B cell (primary cell): ENCODE measurements at regions not wholly inside any gene's neighbourhood (a gene's known extent, or its start where the extent isn't known, plus 50 kb on each side); places are given as distances from the start of the nearest gene placed in this dataset.

Experiments
- ATAC-seq: fragments of 200-7000 bp; cut with Tn5 transposase; one replicate; pipeline ENCODE4 v1.10.0; 2021; ENCODE audit warnings: low read depth, mild to moderate bottlenecking, moderate number of reproducible peaks, moderate library complexity
- CTCF ChIA-PET: fragments of 350-600 bp; sonication (Branson Sonifier 250); formaldehyde crosslinking; loops from one replicate; lab custom pipeline; 2021; ENCODE audit warnings: antibody characterized with exemption, inconsistent platforms; lab: Charles Lee
- POLR2A ChIA-PET: fragments of 350-600 bp; sonication (Branson Sonifier 250); formaldehyde crosslinking; loops from one replicate; lab custom pipeline; 2021; ENCODE audit warnings: antibody characterized with exemption; lab: Charles Lee
- DNase-seq: peaks from one replicate; pipeline ENCODE4 v3.0.0; 2013
- H2AFZ ChIP-seq: 2 replicates; pipeline ENCODE4 v1.6.1; 2012; ENCODE audit warnings: mild to moderate bottlenecking, low read depth, low read length; ENCODE audit not compliant: insufficient read depth, poor library complexity, severe bottlenecking
- H3K27ac ChIP-seq, 2 donors: 1 replicate in 1 of 2; 2 replicates in 1 of 2; pipeline ENCODE4 v1.5.1; 2012 to 2013; ENCODE audit warnings: low read length in 2 of 2, mild to moderate bottlenecking in 2 of 2, moderate library complexity in 1 of 2
- H3K27me3 ChIP-seq, 4 experiments: fragments of 200-600 bp in 1 of 4; sonication (generic) in 1 of 4; replicated peaks in 1 of 4; 1 replicate in 2 of 4; 2 replicates in 2 of 4; pipeline versions ENCODE4 v1.6.1 to v1.7.0; 2013 to 2016; ENCODE audit warnings: low read length in 3 of 4, mild to moderate bottlenecking in 2 of 4, mixed read lengths in 1 of 4, moderate library complexity in 1 of 4; ENCODE audit not compliant: insufficient read depth in 4 of 4, control insufficient read depth in 3 of 4; ENCODE audit errors: control extremely low read depth in 1 of 4
- H3K36me3 ChIP-seq, 2 experiments: replicated peaks in 1 of 2; 1 replicate in 1 of 2; 2 replicates in 1 of 2; pipeline versions ENCODE4 v1.6.1 to v1.7.1; 2013; ENCODE audit warnings: low read length in 1 of 2; ENCODE audit not compliant: insufficient read depth in 2 of 2, control insufficient read depth in 1 of 2; ENCODE audit errors: control extremely low read depth in 1 of 2, extremely low read depth in 1 of 2
- H3K4me1 ChIP-seq, 2 donors: fragments of 200-600 bp in 1 of 2; sonication (generic) in 1 of 2; 1 replicate in 1 of 2; 2 replicates in 1 of 2; pipeline versions ENCODE4 v1.5.1 to v1.6.1; 2013 to 2017; ENCODE audit warnings: low read length in 2 of 2; ENCODE audit not compliant: control insufficient read depth in 2 of 2, insufficient read depth in 2 of 2
- H3K4me2 ChIP-seq: replicated peaks from 2 replicates; pipeline ENCODE3; 2012; ENCODE audit warnings: mild to moderate bottlenecking, low read depth, low read length; ENCODE audit not compliant: poor library complexity, severe bottlenecking
- H3K4me3 ChIP-seq, 5 experiments: fragments of 200-600 bp in 1 of 5; sonication (generic) in 1 of 5; 1 replicate in 3 of 5; 2 replicates in 2 of 5; pipeline versions ENCODE4 v1.5.1 to v1.7.0; 2011 to 2016; ENCODE audit warnings: low read length in 4 of 5, mild to moderate bottlenecking in 4 of 5, low read depth in 2 of 5, control low read depth in 1 of 5, moderate library complexity in 1 of 5; ENCODE audit not compliant: insufficient read depth in 1 of 5; ENCODE audit errors: control extremely low read depth in 1 of 5, extremely low read depth in 1 of 5
- H3K79me2 ChIP-seq: fragments of 200-600 bp; sonication (generic); one replicate; pipeline ENCODE4 v1.6.0; 2016; ENCODE audit warnings: low read length; ENCODE audit not compliant: control insufficient read depth, insufficient read depth
- H3K9ac ChIP-seq: fragments of 200-600 bp; sonication (generic); 2 replicates; pipeline ENCODE4 v1.6.1; 2017; ENCODE audit warnings: mild to moderate bottlenecking, low read length, moderate library complexity
- H3K9me3 ChIP-seq, 3 donors: one replicate each; pipeline versions ENCODE4 v1.6.1 to v1.7.1; 2013; ENCODE audit warnings: low read length in 2 of 3; ENCODE audit not compliant: control insufficient read depth in 2 of 3, insufficient read depth in 1 of 3; ENCODE audit errors: control extremely low read depth in 1 of 3
- H4K20me1 ChIP-seq: 2 replicates; pipeline ENCODE4 v1.6.0; 2012; ENCODE audit warnings: mild to moderate bottlenecking, low read length; ENCODE audit not compliant: insufficient read depth, control insufficient read depth, poor library complexity, severe bottlenecking
- H3K27ac Mint-ChIP-seq: one replicate; pipeline ENCODE4 v1.8.0; 2021; ENCODE audit warnings: mixed read lengths
- H3K27me3 Mint-ChIP-seq: one replicate; pipeline ENCODE4 v1.8.0; 2021; ENCODE audit warnings: mixed read lengths
- H3K4me1 Mint-ChIP-seq: one replicate; pipeline ENCODE4 v1.8.0; 2021; ENCODE audit warnings: mixed read lengths
- H3K4me3 Mint-ChIP-seq: one replicate; pipeline ENCODE4 v1.8.0; 2021; ENCODE audit warnings: mixed read lengths
- H3K9me3 Mint-ChIP-seq: one replicate; pipeline ENCODE4 v1.8.0; 2022; ENCODE audit warnings: mixed read lengths; ENCODE audit not compliant: insufficient read depth
- CTCF ChIP-seq: fragments of 200-600 bp; IDR thresholded peaks from one replicate; pipeline ENCODE4 v1.8.0; 2022; ENCODE audit warnings: antibody characterized with exemption, mild to moderate bottlenecking
- EZH2 ChIP-seq: IDR thresholded peaks from 2 replicates; pipeline ENCODE4 v1.6.1; 2012; ENCODE audit warnings: borderline replicate concordance, low read depth, mild to moderate bottlenecking, moderate library complexity, low read length; ENCODE audit not compliant: insufficient read depth, poor library complexity, severe bottlenecking
- WGBS: methylation state at CpG from one replicate; pipeline ENCODE4 v1.1.5; 2013; ENCODE audit warnings: missing lambda C conversion rate; ENCODE audit not compliant: insufficient coverage; 5-methylcytosine and 5-hydroxymethylcytosine counted together
- intact Hi-C: fragments of 100-400 bp; cut with micrococcal nuclease; formaldehyde crosslinking; loops from one replicate; pipeline ENCODE4 v1.10.0; 2022

- no peak overlapping the region for H3K9ac ChIP-seq
- peaks cover 0 to 11% (median 3%) of the 10 kb centered on the region in 3 donors for H3K9me3 ChIP-seq
- H3K27ac ChIP-seq = no peak overlapping the region
- TF ChIP-seq CTCF (no peak), EZH2 (no peak)
- POLR2A ChIA-PET = no interaction called here
- H3K4me2 ChIP-seq = no peak overlapping the region
- no CpG with 5 or more reads among the region's 3 CpGs for WGBS
- no peak overlapping the region for H3K4me3 Mint-ChIP-seq
- H4K20me1 ChIP-seq = no peaks in the 10 kb centered on the region
- peaks cover 0 to under 1% (median 0%) of the 10 kb centered on the region in 4 experiments for H3K27me3 ChIP-seq
- H3K9me3 Mint-ChIP-seq = no peaks in the 10 kb centered on the region
- H3K4me1 ChIP-seq = no peaks in the 10 kb centered on the region
- H3K27me3 Mint-ChIP-seq = peaks cover 30% of the 10 kb centered on the region
- ATAC-seq = no peak
- no peak overlapping the region for H3K4me3 ChIP-seq
- no peaks in the 10 kb centered on the region for H3K79me2 ChIP-seq
- no peak overlapping the region for H3K27ac Mint-ChIP-seq
- H3K4me1 Mint-ChIP-seq = no peaks in the 10 kb centered on the region
- H3K36me3 ChIP-seq = no peaks in the 10 kb centered on the region
- DNase-seq = no peak
- CTCF ChIA-PET = interaction anchor here (0.9 to 1.4 kb wide), 4 partner anchors 13 to 32 kb away, joined by 3 to 5 read pairs (median 3); no protein-coding TSS in a partner anchor
- intact Hi-C loops = no loop called here
- H2AFZ ChIP-seq = no peak overlapping the region
Measured at GRCh38 chr4:85114526-85114925, 148.0 kb upstream of the WDFY3 start.

GRCh38 chr4:85116008-85116407 lies 149.5 kb upstream of the WDFY3 start:
- H3K79me2 ChIP-seq = no peaks in the 10 kb centered on the region
- ChIA-PET POLR2A (no interaction called here), CTCF (interaction anchor here (1.4 to 1.7 kb wide), 2 partner anchors 9 to 12 kb away, joined by 5 to 7 read pairs; no protein-coding TSS in a partner anchor)
- no peaks in the 10 kb centered on the region for H3K4me1 ChIP-seq
- no peak overlapping the region for H3K4me3 Mint-ChIP-seq
- H3K9ac ChIP-seq = no peak overlapping the region
- H3K27ac Mint-ChIP-seq = no peak overlapping the region
- H3K27me3 ChIP-seq = no peaks in the 10 kb centered on the region
- no peak overlapping the region for H3K27ac ChIP-seq
- no peak overlapping the region for H3K4me2 ChIP-seq
- no peaks in the 10 kb centered on the region for H3K4me1 Mint-ChIP-seq
- H3K27me3 Mint-ChIP-seq = peaks cover 25% of the 10 kb centered on the region
- H4K20me1 ChIP-seq = no peaks in the 10 kb centered on the region
- TF ChIP-seq EZH2 (no peak), CTCF (no peak)
- no peak overlapping the region for H3K4me3 ChIP-seq
- ATAC-seq (no peak), DNase-seq (no peak)
- no peak overlapping the region for H2AFZ ChIP-seq
- H3K36me3 ChIP-seq = no peaks in the 10 kb centered on the region
- H3K9me3 Mint-ChIP-seq = no peaks in the 10 kb centered on the region
- intact Hi-C loops = no loop called here
- H3K9me3 ChIP-seq = peaks cover 0 to 8% (median 3%) of the 10 kb centered on the region in 3 donors
